ENCODE measurements at regions not wholly inside any gene's neighbourhood (a gene's known extent, or its start where the extent isn't known, plus 50 kb on each side); places are given as distances from the start of the nearest gene placed in this dataset.

- Histone ChIP-seq H3K27me3 (ENCODE audit: low read depth, low read length) (peaks cover 33% of the 10 kb centered on the region), H3K4me1 (ENCODE audit: low read length) (no peaks in the 10 kb centered on the region), H3K4me3 (ENCODE audit: low read length) (no peak overlapping the region), H3K79me2 (ENCODE audit: low read length) (no peaks in the 10 kb centered on the region), H2AFZ (ENCODE audit: low read depth, low read length) (no peak overlapping the region), H3K4me2 (ENCODE audit: low read length) (no peak overlapping the region), H3K9me3 (ENCODE audit: insufficient read depth, low read length) (no peaks in the 10 kb centered on the region), H3K9ac (ENCODE audit: low read length) (no peak overlapping the region), H3K36me3 (replicated peaks; ENCODE audit: low read depth, low read length) (no peaks in the 10 kb centered on the region), H3K27ac (ENCODE audit: low read length) (no peak overlapping the region), H4K20me1 (ENCODE audit: insufficient read depth, low read length) (no peaks in the 10 kb centered on the region)
- TF ChIP-seq EZH2phosphoT487 (IDR thresholded peaks at IDR 0.05; ENCODE audit: low read depth), result no peak
- no peak for TF ChIP-seq CTCF (IDR thresholded peaks at IDR 0.05; ENCODE audit: low read depth, low read length)
Measured at GRCh38 chr1:229760478-229760996, 134.5 kb downstream of the URB2 start.

GRCh38 chr1:229762891-229763290 lies 136.8 kb downstream of the URB2 start:
- no peak overlapping the region for H3K4me3 ChIP-seq (ENCODE audit: low read length)
- no peaks in the 10 kb centered on the region for H3K79me2 ChIP-seq (ENCODE audit: low read length)
- H3K27ac ChIP-seq (ENCODE audit: low read length), result no peak overlapping the region
- no peaks in the 10 kb centered on the region for H3K4me1 ChIP-seq (ENCODE audit: low read length)
- no peak for TF ChIP-seq CTCF (IDR thresholded peaks at IDR 0.05; ENCODE audit: low read depth, low read length)
- TF ChIP-seq EZH2phosphoT487 (IDR thresholded peaks at IDR 0.05; ENCODE audit: low read depth), result no peak
- no peak overlapping the region for H3K9ac ChIP-seq (ENCODE audit: low read length)
- H3K27me3 ChIP-seq (ENCODE audit: low read depth, low read length), result peaks cover 37% of the 10 kb centered on the region
- H4K20me1 ChIP-seq (ENCODE audit: insufficient read depth, low read length), result no peaks in the 10 kb centered on the region
- H3K4me2 ChIP-seq (ENCODE audit: low read length), result no peak overlapping the region
- H2AFZ ChIP-seq (ENCODE audit: low read depth, low read length), result no peak overlapping the region
- H3K9me3 ChIP-seq (ENCODE audit: insufficient read depth, low read length), result no peaks in the 10 kb centered on the region
- H3K36me3 ChIP-seq (replicated peaks; ENCODE audit: low read depth, low read length), result no peaks in the 10 kb centered on the region

- no peak overlapping the region for H3K27ac ChIP-seq (ENCODE audit: low read length)
- no peaks in the 10 kb centered on the region for H3K4me1 ChIP-seq (ENCODE audit: low read length)
- no peak overlapping the region for H3K4me3 ChIP-seq (ENCODE audit: low read length)
- no peak for TF ChIP-seq EZH2phosphoT487 (IDR thresholded peaks at IDR 0.05; ENCODE audit: low read depth)
- TF ChIP-seq CTCF (IDR thresholded peaks at IDR 0.05; ENCODE audit: low read depth, low read length), result no peak
- H3K9ac ChIP-seq (ENCODE audit: low read length), result no peak overlapping the region
- H3K27me3 ChIP-seq (ENCODE audit: low read depth, low read length), result peaks cover 48% of the 10 kb centered on the region
- no peaks in the 10 kb centered on the region for H3K36me3 ChIP-seq (replicated peaks; ENCODE audit: low read depth, low read length)
- H3K4me2 ChIP-seq (ENCODE audit: low read length), result no peak overlapping the region
- H3K9me3 ChIP-seq (ENCODE audit: insufficient read depth, low read length), result no peaks in the 10 kb centered on the region
- H2AFZ ChIP-seq (ENCODE audit: low read depth, low read length), result no peak overlapping the region
- no peaks in the 10 kb centered on the region for H3K79me2 ChIP-seq (ENCODE audit: low read length)
- H4K20me1 ChIP-seq (ENCODE audit: insufficient read depth, low read length), result no peaks in the 10 kb centered on the region
Measured at GRCh38 chr1:229768232-229768631, 142.2 kb downstream of the URB2 start.

- Histone ChIP-seq H3K4me1 (ENCODE audit: low read length) (0 out of 2 replicates have a peak, but pooled peaks cover 4% of the 10 kb centered on the region), H3K9ac (ENCODE audit: low read length) (no peak overlapping the region), H3K4me3 (ENCODE audit: low read length) (no peak overlapping the region), H3K27me3 (ENCODE audit: low read depth, low read length) (peaks cover 49% of the 10 kb centered on the region), H3K36me3 (replicated peaks; ENCODE audit: low read depth, low read length) (no peaks in the 10 kb centered on the region), H2AFZ (ENCODE audit: low read depth, low read length) (no peak overlapping the region), H3K4me2 (ENCODE audit: low read length) (no peak overlapping the region), H3K9me3 (ENCODE audit: insufficient read depth, low read length) (no peaks in the 10 kb centered on the region), H3K27ac (ENCODE audit: low read length) (no peak overlapping the region), H3K79me2 (ENCODE audit: low read length) (no peaks in the 10 kb centered on the region), H4K20me1 (ENCODE audit: insufficient read depth, low read length) (no peaks in the 10 kb centered on the region)
- TF ChIP-seq EZH2phosphoT487 (IDR thresholded peaks at IDR 0.05; ENCODE audit: low read depth) (no peak), CTCF (IDR thresholded peaks at IDR 0.05; ENCODE audit: low read depth, low read length) (no peak)
Measured at GRCh38 chr1:229769006-229769405, 143.0 kb downstream of the URB2 start.

Data from OCI-LY3 (cell line).